Retinal pigment epithelial cell (primary cell): ENCODE measurements at regions not wholly inside any gene's neighbourhood (a gene's known extent, or its start where the extent isn't known, plus 50 kb on each side); places are given as distances from the start of the nearest gene placed in this dataset.
"Not testable (repeated sequence)": the region's sequence is repeated elsewhere in the genome, so short reads cannot be mapped to it uniquely, and the experiment has no call there.

ENCODE experiments used
- DNase-seq: peaks from one replicate; pipeline ENCODE4 v3.0.0-alpha.2; 2010; ENCODE audit warnings: low read depth
- H3K4me3 ChIP-seq: 2 replicates; pipeline ENCODE4 v1.5.1; 2011; ENCODE audit warnings: mild to moderate bottlenecking, low read length, control low read depth, moderate library complexity
- CTCF ChIP-seq: conservative IDR thresholded peaks from 2 replicates; pipeline ENCODE4 v1.5.1; 2011; ENCODE audit warnings: low read depth, low read length, control low read depth, inconsistent platforms

- H3K4me3 ChIP-seq: no peak overlapping the region
- no peak for TF ChIP-seq CTCF
- no peak for DNase-seq
Observed at GRCh38 chr12:61564466-61564865, 695.7 kb upstream of the USP15 start.

- TF ChIP-seq CTCF: no peak
- DNase-seq: no peak
- no peak overlapping the region for H3K4me3 ChIP-seq
Observed at GRCh38 chr12:61566183-61566582, 694.0 kb upstream of the USP15 start.

- H3K4me3 ChIP-seq: no peak overlapping the region
- TF ChIP-seq CTCF: no peak
- DNase-seq: peak; percentile 3
Observed at GRCh38 chr12:61574339-61574738, 685.9 kb upstream of the USP15 start.

DNA sequence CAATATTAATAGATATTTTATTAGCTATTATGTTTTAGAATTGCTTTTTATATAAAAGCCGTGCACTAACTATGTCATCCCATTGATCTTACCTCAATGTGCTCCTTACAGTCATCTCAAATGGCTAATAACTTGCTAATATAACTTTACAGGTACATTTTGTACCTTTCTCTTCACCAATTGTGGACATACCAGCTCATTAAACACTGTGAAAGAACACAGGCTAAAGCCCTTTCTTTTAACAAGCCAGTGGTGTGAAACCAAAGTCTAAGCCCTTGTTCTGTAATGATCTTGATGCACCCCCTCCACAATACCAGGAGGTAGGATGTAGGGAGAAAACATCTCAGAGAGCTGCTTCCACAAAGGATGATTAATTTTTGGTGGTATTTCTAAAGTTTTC lies 675.3 kb upstream of the USP15 start:
- TF ChIP-seq CTCF: no peak
- no peak overlapping the region for H3K4me3 ChIP-seq
- DNase-seq: no peak

- not testable (repeated sequence) for DNase-seq, H3K4me3 ChIP-seq
Observed at GRCh38 chr12:61590864-61591263, 669.3 kb upstream of the USP15 start.

- DNase-seq: no peak
- no peak overlapping the region for H3K4me3 ChIP-seq
- no peak for TF ChIP-seq CTCF
Observed at GRCh38 chr12:61610143-61610542, 650.1 kb upstream of the USP15 start.

GRCh38 chr12:61629702-61630101 lies 630.5 kb upstream of the USP15 start:
- TF ChIP-seq CTCF: no peak
- H3K4me3 ChIP-seq: no peak overlapping the region
- no peak for DNase-seq

DNA sequence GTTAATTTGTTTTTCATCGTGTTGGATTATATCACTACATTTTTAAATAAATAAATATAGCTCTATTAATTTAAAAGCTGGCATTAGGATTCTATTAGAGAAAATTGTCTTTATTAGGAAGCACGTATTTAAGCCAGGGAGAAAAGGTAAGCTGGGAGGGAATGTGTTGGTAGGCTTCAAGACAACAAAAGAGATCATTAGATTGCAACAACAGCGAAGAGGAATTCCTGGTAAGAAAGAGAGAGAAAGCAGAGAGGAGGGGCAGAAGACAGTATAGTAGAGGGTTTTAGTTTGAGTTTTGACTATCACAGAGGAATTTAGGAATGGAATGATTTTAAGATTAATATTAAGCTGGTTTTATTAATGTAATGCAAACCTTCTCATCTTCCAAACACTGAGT lies 613.6 kb upstream of the USP15 start:
- no peak for TF ChIP-seq CTCF
- DNase-seq: no peak
- no peak overlapping the region for H3K4me3 ChIP-seq
